SK-N-SH treated with all-trans-retinoic acid at 6 μM for 48 hours (cell line): ENCODE measurements at regions not wholly inside any gene's neighbourhood (a gene's known extent, or its start where the extent isn't known, plus 50 kb on each side); places are given as distances from the start of the nearest gene placed in this dataset.

Experiments
- CREB5 ChIP-seq: fragments of 250-450 bp; sonication (Bioruptor Pico); IDR thresholded peaks from 2 replicates; pipeline ENCODE4 v1.5.1; 2020; ENCODE audit warnings: low read depth, mild to moderate bottlenecking, moderate library complexity
- ISL1 ChIP-seq: fragments of 250-450 bp; sonication (Bioruptor Pico); IDR thresholded peaks from 2 replicates; pipeline ENCODE4 v2.1.2; 2022; ENCODE audit warnings: mild to moderate bottlenecking, moderate library complexity
- OSR1 ChIP-seq: fragments of 250-450 bp; sonication (Bioruptor Pico); IDR thresholded peaks from 2 replicates; pipeline ENCODE4 v1.8.0; 2022; ENCODE audit warnings: moderate library complexity, mild to moderate bottlenecking, inconsistent platforms
- PATZ1 ChIP-seq: fragments of 250-450 bp; sonication (Bioruptor Pico); IDR thresholded peaks from 2 replicates; pipeline ENCODE4 v1.8.0; 2020; ENCODE audit warnings: mild to moderate bottlenecking, moderate library complexity, borderline replicate concordance
- PPARA ChIP-seq: fragments of 250-450 bp; sonication (Bioruptor Pico); IDR thresholded peaks from 2 replicates; pipeline ENCODE4 v1.5.0; 2020; ENCODE audit warnings: mild to moderate bottlenecking, borderline replicate concordance
- TCF4 ChIP-seq: fragments of 250-450 bp; sonication (Bioruptor Pico); IDR thresholded peaks from 2 replicates; pipeline ENCODE4 v1.8.0; 2021; ENCODE audit warnings: mild to moderate bottlenecking, moderate library complexity, borderline replicate concordance
- TOX ChIP-seq: fragments of 250-450 bp; sonication (Bioruptor Pico); IDR thresholded peaks from 2 replicates; pipeline ENCODE4 v1.8.0; 2021; ENCODE audit warnings: mild to moderate bottlenecking, moderate library complexity, borderline replicate concordance
- ZFP3 ChIP-seq: fragments of 250-450 bp; sonication (Bioruptor Pico); IDR thresholded peaks from 2 replicates; pipeline ENCODE4 v1.5.0; 2020; ENCODE audit warnings: mild to moderate bottlenecking, moderate library complexity
- ZNF8 ChIP-seq: fragments of 450-650 bp; formaldehyde crosslinking; IDR thresholded peaks from 2 replicates; pipeline ENCODE4 v1.5.0; 2020; ENCODE audit warnings: mild to moderate bottlenecking, moderate library complexity

GRCh38 chr10:53744746-53745145, 972.2 kb upstream of the MBL2 start:
- no peak for TF ChIP-seq TCF4
- TF ChIP-seq OSR1 (CRISPR knock-in tag): no peak
- no peak for TF ChIP-seq TOX
- TF ChIP-seq ZFP3 (CRISPR knock-in tag): no peak
- TF ChIP-seq CREB5 (CRISPR knock-in tag): no peak
- no peak for TF ChIP-seq ISL1 (CRISPR knock-in tag)
- no peak for TF ChIP-seq PPARA (CRISPR knock-in tag)
- TF ChIP-seq ZNF8 (CRISPR knock-in tag): no peak
- no peak for TF ChIP-seq PATZ1 (CRISPR knock-in tag)
